Stimulated activated CD4-positive, alpha-beta T cell treated with anti-CD3 and anti-CD28 coated beads, Interleukin-4, amount 100 ng/mL, for 48 hours (primary cell): ENCODE measurements at regions not wholly inside any gene's neighbourhood (a gene's known extent, or its start where the extent isn't known, plus 50 kb on each side); places are given as distances from the start of the nearest gene placed in this dataset.
"Not testable (repeated sequence)": the region's sequence is repeated elsewhere in the genome, so short reads cannot be mapped to it uniquely, and the experiment has no call there.

Experiments
- DNase-seq, 2 donors: peaks; one replicate each; pipeline ENCODE4 v3.0.0-alpha.2; 2020; ENCODE audit warnings: low read depth in 2 of 2

DNA sequence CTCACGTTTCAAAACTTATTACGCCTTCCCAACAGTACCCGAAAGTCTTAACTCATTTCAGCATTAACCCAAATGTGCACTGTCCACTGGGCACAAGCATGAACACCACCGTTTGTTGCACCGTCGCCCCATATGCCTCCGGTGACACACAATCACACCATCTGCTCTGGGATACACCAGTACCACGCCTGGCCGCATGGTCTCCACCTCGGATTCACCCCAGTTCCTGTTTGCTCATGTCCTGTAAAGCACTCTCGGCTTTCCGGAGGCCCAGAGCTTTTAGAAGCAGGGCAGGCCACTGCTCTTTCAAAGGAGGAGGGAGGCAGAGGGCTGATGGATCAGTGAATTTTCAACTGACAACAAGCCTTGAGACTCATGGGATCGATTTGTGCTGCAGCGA lies 1570.0 kb upstream of the DEFB115 start:
- no peak for DNase-seq

DNA sequence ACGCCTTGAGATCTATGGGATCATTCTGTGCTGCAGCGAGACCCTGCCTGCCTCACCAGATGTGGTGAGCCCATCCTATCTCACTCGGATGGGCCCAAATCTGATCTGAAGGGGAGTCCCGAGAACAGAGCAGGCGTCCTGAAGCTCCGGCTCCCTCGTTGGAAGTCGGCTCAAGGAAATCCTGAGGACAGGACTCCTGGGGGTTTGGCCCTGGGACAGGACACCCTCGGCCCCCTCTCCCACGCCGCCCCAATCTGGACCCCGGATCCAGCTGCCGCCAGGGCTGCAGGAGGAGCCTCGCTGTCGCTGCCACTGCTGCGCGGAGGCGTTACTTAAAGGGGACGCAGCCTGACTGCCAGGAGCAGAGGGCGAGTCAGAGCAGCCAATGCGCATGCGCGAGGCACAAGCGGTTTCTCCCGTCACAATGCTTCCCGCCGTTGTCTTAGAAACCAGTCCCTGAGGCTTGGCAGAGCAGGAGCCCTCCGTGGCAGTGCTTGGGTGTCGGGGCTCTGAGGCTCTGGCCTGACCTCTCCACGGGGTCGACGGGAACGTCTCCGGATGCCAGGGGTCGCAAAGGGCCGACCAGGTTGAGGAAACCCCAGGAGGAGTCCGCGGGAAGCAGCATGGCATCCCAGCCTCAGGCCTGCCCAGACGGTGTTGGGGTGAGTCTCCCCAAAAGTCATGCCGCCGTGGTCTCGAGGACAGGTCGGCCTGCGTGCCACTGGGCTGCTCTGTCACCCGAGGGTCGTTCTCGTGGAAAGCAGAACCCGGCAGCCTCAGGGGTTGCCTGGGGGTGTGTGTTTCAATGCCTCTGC lies 1567.8 kb upstream of the DEFB115 start:
- DNase-seq: peak in 1 of 2 donors; percentile 21

DNA sequence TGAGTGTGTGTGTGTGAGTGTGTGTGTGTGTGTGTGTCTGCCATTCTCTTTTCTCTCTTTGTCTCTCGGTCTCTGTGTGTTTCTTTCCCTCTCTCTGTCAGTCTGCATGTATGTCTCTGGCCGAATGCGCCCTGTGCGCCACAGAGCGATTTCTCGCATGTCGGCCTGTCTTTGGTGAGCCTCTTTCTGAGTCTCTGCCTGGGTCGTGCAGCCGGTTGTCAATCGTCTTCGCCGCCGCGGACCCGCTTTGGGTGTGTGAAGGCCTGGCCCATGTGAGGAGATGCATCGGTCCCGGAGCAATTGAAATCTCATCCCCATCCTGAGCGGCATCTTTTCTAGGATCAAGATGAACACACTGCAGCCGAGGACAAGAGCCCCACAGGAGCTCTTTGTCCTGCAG lies 1567.2 kb upstream of the DEFB115 start:
- no peak for DNase-seq

DNA sequence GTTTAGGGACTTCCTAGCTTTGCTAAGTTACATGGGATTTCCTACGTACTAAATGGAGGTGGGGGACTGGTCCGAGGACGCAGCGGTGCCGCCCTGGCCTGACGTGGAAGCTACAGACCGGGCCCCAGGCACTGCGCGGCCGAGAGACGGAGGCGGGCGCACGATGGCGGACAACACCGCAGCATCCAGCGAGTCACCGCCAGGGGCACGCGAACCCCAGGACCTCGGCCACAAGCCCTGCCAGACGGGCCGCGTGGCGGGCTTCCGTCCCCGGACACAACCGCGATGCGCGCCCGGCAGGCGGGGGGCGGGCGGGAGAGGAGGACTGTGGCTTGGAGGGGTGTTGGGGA lies 1516.9 kb upstream of the DEFB115 start:
- no peak for DNase-seq

DNA sequence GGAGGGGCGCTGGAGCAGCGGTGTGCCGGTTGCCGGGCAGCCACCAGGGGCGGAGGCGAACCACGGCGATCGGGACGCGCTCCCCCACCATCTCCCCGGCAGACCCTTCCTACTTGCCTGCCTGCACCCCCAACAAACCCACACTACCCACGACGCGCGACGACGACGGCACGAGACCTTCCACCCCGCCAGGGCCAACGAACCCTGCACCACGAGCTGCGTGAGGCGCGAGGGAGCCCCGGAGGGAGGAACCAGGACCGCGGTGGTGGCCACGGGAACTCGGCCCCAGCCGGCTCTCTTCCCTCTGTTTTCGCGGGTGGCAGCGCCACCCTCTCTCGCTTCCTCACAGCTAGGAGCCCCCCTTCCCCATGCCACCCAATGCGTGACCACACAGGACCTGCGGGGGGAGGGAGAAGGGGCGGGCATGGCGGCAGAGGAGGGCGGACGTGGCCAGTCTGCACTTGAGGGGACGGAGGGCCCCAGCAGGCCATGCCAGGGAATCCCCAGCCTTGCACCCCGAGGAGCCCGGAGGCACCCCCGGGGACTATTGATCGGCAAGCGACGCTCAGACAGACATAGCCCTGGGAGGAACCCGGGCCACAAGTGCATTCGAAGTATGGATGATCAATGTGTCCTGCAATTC lies 1516.4 kb upstream of the DEFB115 start:
- DNase-seq: no peak

DNA sequence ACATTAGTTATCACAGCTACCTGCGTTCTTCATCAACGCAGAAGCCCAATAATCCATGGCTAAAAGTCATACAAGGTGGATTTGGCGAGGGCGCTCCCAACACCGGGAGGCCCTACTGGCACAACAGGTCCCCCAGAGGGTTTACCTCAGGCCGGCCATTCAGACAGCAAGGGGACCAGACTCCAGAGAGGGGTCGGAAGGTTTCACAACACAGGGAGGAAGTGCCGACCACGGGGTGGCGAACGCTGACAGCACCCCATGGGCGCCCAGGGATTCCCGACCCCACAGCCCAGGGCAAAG lies 1515.9 kb upstream of the DEFB115 start:
- no peak for DNase-seq

DNA sequence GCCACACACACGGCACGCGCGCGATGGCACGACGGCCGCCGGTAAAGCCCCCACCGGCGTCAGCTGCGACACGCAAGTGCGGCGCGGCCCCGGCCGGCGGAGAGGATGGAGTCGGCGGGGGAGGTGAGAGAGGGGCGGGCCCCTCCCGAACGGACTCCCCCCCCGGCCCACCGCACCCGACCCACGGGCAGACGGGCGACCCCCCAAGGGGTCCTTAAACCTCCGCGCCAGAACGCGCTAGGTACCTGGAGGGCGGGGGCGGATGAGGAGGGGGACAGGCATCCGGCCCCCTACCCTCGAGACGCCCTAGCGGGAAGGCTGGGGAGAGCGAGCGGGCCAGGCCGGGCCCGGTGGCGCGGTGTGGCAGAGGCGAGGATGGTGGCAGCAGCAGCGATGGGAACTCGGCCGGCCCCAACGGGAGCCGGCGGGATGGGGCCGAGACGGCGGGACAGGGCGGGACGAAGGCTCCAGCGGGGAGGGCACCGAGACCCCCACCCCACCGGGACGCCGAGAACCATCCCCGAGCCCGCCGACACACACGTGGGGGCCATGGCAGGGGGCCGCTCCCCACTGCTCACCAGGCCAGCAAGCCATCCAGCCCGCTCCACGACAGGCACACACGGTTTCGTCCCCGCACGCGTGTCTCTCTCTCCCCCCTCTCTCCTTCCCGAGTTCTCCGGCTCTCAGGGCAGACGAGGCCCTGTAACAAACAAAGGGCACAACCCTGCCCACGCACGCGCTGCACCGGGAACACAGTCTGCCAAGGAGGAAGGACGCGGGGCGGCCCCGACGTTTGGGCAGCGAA lies 1515.4 kb upstream of the DEFB115 start:
- no peak for DNase-seq

DNA sequence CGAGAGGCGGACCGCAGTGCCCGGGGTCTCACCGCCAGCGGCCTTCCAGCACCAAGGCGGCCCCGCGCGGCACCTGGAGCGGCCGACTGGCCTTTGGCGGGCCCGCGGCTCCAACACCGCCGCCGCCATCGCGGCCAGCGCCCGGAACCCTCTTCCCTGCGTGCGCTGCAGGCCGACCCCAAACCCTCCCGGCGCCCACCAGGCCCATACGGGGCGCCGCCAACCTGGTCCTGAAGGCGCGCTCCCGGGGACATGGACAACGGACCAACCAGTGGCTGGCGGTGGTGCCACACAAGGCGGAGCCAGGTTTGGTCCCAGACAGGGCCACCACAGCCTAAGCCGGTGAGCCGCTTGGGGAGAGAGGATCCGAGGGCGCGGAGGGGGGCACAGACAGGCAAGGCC lies 1514.8 kb upstream of the DEFB115 start:
- DNase-seq: no peak

DNA sequence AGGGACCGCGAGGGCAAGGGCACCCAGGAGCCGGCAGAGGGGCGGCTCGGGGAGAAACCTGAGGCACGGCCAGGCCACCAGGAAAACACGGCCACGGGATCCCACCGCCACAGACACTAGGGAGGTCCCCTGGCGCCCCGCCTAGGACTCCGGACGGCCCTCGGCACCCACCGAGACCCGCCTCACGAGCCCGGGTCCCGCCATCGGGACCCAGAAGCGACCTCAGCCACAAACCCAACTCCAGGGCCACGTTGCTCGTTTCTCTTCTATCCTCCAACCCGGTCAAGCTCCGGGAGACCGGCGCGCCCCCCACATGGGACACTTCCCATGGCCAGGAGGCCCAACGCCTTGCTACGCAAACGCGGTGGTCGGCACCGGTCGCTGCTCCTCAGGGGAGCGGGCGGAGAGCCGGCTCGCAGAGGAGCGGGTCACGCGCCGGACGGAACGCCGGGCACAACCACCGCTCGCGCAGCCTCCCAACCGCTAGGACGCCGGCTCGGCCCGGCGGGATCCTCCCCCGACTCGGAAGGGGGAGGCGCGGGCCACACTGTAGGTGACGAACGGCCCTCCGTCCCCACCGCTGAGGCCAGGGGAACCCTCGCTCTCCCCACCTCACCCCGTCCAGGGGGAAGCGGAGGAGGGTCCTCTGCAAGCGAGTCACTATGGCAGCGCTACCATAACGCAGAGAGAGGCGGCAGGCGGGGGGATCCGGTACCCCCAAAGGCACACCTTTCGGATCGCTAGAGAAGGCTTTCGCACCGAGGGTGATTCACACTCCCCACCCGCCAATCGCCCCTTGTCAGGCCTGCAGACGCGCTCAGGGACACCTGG lies 1514.1 kb upstream of the DEFB115 start:
- DNase-seq: no peak

DNA sequence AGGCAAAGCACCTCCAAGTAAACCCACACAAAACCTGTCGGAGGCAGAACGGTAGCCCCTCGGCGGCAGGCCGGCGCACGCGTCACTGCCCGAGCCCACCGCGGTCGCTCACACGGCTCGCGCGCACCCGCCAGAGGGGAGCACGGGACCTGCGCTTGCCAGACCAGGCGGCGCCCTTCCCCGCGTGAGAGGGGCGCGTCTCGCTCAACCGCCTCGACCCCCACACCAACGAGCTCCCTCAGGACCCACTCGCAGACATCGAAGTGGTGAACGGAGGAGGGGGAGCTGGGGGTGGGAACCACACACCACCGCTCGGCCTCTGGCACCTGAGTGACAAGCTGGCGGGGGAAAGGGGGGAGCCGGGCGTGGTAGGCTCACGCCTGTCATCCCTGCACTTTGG lies 1513.4 kb upstream of the DEFB115 start:
- no peak for DNase-seq

DNA sequence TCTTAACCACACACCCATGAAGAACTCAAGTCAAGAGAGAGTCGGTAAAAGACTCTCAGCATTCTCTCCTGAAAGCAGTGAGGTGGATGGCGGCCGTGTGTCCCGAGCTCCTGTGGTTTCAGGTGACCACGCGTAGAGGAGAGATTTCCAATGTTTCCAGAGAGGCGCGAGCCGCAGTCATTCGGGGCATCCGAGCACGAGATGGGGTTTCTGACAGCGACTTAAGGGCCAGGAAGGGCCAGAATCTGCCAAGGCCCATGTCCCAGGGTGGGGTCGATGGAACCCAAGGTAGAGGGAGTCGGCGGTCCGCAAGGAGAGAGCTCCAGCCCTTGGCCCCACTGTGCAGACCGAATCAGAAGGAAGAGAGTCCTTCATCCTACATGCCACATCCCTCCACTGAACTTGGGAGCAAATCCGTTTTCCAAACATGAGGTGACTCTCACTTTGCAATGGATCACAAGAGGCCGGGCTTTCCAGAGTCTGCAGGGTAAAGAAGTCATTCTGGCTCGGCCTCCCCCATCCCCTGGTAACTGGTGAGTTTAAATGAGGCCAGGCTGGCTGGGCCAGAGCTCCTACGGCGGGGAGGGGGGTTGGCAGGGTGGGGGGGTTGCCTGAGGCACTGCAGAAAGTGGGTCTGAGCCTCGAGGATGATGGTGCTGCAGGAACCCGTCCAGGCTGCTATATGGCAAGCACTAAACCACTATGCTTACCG lies 1511.8 kb upstream of the DEFB115 start:
- DNase-seq: not testable (repeated sequence)

DNA sequence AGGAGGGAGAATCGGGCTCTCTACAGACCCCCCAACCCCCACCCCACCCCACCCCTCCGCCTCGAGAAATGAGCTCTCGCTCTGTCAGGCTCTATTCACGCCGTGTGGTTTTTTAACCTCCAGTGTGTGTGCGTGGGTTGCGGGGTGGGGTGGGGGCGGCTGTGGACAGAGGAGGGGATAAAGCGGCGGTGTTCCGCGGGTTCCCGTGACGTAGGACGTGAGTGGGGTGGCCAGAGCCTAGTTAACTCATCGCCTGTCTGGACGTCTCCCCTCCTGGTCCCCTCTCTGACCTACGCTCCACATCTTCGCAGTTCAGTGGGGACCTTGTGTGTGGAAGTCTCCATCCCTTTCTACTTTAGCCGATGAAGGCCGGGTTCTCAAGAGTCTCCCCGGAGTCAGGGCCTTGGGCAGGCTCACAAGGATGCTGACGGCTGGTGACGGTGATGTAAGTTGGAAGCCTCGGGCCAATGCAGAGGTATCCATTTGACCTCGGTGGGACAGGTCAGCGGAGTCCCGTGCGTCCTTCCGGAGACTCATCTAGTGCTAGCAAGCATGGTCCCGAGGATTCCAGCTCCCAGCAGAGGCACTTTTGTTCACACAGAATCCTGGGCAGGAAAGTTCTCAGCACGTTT lies 1507.1 kb upstream of the DEFB115 start:
- DNase-seq: no peak

DNA sequence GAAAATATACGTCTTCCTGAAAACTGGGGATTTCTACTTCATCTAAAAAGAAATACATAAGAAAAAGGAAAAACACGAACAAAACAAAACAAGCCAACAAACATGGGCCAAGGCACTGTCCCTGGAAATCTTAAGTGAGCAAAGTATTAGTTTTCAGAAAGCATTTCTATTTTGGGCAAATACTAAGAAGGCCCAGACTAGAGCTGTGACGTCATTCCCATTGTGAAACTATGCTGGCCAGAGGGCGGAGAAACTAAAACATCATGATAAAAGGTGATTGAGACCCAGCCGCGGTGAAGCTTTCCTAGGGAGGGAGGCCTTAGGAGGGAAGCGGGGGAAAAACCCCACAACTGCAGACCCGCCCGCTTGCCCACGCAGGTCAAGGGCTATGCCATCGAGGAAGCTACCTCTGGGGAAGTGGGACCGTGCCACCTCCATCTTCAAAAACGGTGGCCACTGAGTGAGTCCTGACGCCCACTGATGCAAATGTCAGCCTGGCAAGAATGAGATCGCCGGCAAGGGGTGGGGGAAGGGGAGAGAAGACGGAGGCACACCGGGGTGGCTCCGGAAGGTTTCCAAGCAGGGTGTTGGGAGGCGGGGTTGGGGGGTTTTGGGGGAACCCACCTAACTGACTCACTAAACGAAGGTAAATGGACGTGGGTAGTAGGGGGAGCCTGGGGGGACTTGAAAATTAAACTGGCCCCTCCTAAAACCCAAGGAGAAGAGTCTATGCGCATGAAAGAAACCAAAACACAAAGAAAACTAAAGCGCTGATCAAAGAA lies 1504.6 kb upstream of the DEFB115 start:
- DNase-seq: peak in 1 of 2 donors; percentile 10

DNA sequence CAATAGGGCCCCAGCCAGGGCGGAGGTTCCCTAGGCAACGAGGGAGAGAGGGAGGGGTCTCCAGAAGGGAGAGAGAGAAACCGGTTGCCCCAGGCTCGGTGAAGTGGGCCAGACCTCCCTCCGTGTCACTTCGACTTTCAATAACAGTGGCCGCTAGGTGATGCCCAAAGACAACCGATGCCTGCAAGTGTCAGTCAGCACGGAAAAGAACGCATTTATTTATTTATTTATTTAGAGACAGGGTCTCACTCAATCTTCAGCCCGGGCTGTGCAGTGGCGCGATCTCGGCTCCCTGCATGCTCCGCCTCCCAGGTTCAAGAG lies 1504.1 kb upstream of the DEFB115 start:
- peak in 1 of 2 donors; percentile 11 for DNase-seq

DNA sequence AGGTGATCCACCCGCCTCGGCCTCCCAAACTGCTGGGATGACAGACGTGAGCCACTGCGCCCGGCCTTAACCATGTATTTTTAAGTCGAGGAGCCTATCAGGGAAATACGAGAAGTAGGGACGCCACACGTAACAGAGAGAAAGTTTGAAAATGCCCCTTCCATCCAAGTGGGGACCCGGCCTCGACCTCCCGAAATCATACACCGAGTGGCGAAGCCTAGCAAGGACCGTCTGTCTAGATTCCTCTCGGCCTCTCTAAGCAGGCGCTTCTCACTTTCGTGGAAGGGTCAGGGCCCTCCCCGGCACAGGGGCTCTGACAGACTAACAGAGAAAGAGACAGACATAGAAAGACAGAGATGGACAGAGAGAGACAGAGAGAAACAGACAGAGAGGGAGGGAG lies 1503.6 kb upstream of the DEFB115 start:
- DNase-seq: not testable (repeated sequence)

DNA sequence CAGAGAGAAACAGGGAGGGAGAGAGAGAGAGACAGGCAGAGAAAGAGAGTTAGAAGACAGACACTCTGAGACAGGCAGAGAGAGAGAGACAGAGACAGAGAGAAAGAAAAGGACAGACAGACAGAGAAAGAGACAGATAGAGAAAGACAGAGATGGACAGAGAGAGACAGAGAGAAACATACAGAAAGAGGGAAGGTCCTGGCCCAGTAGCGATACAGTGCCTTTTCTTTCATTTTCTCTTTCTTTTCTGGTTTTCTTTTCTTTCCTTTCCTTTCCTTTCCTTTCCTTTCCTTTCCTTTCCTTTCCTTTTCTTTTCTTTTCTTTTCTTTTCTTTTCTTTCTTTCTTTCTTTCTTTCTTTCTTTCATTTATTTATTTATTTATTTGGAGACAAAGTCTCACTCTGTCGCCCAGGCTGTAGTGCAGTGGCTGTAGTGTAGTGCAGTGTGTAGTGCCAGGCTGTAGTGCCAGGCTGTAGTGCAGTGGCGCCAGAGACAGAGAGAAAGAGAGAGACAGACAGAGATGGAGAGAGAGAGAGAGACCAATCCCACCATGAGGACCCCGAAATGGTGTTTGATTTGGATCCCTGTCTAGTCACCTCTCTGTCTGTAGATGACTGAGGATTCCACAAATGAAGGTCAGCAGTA lies 1501.5 kb upstream of the DEFB115 start:
- DNase-seq: not testable (repeated sequence)

DNA sequence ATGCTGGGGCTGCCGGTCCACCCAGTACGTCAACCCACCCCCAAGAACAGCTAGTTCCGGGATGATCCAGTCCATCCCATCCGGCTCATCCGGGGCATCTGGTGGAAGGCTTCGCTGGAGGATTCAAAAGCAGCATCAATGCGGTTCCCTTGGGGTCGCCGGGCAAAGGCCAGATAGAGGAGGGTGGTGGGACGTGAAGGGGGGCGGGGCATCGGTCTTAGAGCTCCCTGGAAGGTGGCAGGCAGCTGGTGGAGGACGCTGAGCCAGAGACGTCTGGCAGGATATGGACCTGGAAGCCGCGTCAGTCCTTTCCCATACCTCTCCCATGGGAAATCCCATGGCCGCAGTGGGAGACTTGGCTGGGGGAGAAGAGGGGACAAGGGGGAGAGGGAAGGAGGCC lies 1500.8 kb upstream of the DEFB115 start:
- DNase-seq: no peak

DNA sequence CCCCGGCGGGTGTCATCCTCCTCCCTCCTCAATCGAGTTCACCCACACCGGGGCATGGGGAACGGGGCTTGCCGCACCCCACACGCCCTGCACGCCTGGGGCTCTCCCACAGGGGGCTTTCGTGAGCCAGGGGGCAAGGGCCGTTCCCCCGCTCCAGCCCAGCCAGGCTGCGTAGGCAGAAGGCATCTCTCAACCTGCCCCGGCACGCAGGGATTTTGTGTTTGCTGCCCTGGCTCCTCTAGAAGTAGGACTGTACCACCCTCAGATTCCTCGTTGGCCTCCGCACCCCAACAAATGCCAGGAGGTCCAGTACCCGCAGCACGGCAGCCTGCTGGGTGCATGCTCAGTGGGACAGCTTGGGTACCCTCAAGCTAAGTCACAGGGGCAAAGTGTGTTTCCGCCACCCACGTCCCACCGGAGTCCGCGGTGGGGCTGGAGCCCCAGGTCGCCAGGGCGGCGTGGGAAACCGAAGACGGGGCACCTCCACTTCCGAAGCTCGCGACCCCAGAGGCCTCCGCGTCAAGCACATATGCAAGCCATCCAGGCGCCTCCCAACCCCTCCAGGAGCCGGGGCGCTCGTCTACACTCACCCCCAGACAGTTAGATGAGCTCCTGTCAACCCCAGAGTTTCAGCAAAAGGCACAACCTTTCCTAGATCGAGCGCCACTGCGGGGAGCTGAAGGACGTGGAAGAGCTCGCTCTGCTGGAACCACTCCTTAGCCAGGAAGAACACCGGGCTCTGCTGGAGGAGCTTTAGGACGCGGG lies 1495.7 kb upstream of the DEFB115 start:
- not testable (repeated sequence) for DNase-seq

DNA sequence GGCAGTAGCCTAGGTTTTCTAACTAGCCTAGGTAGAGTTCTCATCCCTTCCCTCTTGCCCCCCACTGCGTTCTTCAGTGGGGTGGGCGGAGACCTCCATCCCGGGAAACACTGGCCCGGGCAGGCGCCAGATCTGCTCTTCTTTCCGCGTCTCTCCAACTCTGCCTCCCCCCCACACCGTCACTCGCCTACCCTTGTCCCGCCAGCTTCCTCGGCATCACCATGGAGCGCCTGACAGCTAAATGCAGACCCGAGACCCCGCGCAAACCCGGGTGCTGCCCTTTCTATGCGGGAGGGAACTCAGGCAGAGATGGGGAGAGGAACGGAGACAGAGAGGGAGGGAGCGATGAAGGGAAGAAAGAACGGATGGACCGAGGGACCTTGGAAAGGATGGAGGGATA lies 1494.8 kb upstream of the DEFB115 start:
- DNase-seq: no peak
